Fibroblast of the aortic adventitia (primary cell): ENCODE measurements at regions not wholly inside any gene's neighbourhood (a gene's known extent, or its start where the extent isn't known, plus 50 kb on each side); places are given as distances from the start of the nearest gene placed in this dataset.

Experiments
- DNase-seq: peaks from one replicate; pipeline ENCODE4 v3.0.0-alpha.2; 2010; ENCODE audit warnings: low read depth
- H3K4me3 ChIP-seq: 2 replicates; pipeline ENCODE4 v1.5.1; 2011; ENCODE audit warnings: low read depth, mild to moderate bottlenecking, control low read depth, low read length, moderate library complexity
- TF ChIP-seq, protein P1 (sequence below): IDR thresholded peaks from 2 replicates; pipeline ENCODE4 v1.5.1; 2011; ENCODE audit warnings: mild to moderate bottlenecking, low read length, control low read depth, inconsistent platforms; ENCODE audit not compliant: insufficient read depth

DNA sequence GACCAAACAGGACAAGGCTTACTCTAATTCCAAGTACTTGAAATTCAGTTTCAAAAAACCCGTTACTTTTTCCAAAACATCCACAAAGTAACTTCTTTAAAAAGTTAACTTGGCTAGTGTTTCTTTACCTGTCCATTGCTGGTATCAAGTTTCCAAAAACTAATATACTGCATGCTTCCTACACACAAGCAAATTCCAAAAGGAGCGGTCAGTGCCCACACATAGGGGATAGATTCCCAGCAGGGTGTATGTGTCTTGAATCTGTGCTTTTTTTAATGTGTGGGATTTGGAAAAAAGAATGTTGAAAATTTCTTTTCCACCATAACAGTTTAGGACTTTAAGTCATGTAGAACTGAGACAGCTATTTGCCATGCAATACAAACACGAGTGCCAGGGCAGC is 367.8 kb upstream of the SOX9 start:
- no peak for DNase-seq
- no peak overlapping the region for H3K4me3 ChIP-seq
- TF ChIP-seq, protein P1, sequence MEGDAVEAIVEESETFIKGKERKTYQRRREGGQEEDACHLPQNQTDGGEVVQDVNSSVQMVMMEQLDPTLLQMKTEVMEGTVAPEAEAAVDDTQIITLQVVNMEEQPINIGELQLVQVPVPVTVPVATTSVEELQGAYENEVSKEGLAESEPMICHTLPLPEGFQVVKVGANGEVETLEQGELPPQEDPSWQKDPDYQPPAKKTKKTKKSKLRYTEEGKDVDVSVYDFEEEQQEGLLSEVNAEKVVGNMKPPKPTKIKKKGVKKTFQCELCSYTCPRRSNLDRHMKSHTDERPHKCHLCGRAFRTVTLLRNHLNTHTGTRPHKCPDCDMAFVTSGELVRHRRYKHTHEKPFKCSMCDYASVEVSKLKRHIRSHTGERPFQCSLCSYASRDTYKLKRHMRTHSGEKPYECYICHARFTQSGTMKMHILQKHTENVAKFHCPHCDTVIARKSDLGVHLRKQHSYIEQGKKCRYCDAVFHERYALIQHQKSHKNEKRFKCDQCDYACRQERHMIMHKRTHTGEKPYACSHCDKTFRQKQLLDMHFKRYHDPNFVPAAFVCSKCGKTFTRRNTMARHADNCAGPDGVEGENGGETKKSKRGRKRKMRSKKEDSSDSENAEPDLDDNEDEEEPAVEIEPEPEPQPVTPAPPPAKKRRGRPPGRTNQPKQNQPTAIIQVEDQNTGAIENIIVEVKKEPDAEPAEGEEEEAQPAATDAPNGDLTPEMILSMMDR: no peak

DNA sequence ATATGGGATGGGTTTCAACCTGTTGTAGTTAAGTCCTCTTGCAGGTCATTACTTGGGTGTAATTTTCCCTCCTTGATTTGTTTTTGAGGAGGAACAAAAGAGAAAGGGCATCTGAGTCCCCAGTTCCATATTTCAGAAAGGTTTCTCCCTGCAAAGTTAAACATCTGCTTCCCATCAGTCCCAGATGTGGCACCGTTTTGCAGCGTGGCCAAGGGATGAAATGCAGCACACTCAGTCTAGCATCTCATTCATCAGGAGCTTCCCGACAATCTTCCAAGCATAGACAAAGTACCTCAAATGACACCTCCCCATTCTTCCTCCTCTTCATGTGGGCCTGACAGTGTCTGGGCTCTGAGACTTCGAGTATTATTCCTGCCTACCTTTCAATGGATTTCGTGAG is 363.7 kb upstream of the SOX9 start:
- TF ChIP-seq, protein P1: no peak
- DNase-seq: no peak

DNA sequence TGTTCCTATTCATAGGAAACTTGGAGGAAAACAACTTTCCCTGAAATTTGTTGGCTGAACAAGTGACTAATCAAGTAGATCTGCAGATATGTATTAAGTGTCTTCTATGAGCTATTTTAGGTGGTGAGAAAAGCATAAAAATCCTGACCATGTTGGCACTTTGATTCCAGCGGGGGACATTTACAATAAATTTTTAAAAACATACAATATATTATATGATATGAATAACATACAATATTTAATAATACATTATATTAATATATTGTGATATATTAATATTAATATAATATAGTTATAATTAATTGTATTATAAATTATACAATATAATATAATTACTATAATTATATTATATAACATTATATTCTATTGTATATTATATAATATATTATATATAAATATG is 362.9 kb upstream of the SOX9 start:
- H3K4me3 ChIP-seq: no peak overlapping the region
- DNase-seq: no peak
- TF ChIP-seq, protein P1: no peak

More for the DNA sequence above, 363.7 kb upstream of the SOX9 start:
- H3K4me3 ChIP-seq: no peak overlapping the region

DNA sequence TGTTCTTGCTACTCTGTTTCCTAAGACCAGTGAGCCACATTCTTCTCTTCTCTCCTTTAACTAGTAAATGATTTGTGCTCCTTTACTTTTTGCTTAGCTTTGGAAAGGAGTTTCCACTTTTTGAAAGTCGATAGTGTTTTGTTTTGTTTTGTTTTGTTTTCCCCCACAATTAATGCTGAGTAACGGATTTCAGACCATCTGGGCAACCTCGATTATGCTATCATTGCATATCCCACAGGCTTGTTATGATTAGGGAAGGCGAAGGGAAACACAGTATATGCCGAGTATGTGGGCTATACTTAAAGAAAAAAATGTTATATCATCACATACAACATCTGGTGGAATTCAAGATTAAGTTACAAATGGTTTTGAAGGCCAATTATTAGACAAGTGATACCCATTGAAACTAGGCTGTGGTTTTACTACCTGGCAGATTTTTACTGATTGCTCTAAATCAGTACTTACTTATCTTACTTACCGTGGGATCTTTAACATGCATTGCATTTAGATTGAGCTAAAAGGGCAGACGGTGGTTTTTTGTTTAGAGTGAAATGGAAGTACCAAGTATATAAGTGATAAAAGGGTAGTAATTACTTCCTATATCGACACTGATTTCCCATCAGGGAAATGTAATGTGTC is 361.3 kb upstream of the SOX9 start:
- no peak overlapping the region for H3K4me3 ChIP-seq
- DNase-seq: no peak
- TF ChIP-seq, protein P1: no peak

DNA sequence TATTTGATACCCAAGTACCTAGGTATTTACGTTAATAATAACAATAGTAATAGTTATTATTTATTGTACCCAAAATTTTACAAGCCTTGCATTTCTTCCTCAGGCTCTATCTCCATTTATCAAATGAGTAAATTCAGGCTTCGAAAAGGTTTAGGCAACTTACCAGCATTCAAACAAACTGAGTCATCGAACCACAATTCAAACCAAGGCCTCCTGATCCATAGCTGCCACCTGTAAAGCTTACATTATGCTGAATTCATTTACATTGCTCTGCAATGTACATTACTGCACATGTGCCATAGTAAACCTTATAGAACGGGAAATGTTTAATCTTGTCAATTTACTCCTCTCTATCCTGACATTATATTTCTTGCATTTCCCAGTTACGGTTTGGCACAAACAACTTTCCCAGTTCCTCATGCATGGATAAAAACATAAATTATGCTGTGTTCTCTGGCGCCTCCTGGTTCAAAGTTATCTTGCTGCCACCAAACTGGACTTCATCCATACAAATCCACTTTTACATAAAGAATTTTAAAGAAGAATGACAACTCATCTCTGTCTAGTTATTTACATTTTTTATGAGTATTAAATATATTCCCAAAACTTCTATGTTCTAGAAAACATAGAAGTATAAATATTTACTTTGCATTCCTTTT is 360.6 kb upstream of the SOX9 start:
- DNase-seq: no peak
- TF ChIP-seq, protein P1: no peak
- H3K4me3 ChIP-seq: no peak overlapping the region

DNA sequence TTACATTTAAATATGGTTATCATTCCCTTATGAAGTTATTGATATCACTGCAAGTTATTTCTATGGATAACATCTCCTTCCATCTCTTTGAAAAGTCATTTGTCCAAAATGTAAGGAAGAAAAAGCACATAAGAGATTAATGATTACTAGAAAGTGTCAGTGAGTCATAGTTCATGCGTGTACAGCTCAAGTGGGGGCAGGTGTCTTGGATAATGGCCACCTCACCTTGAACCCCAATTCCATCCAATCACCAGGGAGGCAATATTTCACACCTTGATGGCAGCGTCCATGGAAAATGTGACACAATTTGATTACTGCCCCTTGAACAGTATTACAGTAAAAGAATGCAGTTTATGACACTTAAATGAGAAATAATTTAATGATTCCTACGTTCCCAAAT is 358.3 kb upstream of the SOX9 start:
- TF ChIP-seq, protein P1: no peak
- DNase-seq: no peak

More for the DNA sequence above, 358.3 kb upstream of the SOX9 start:
- H3K4me3 ChIP-seq: no peak overlapping the region
